DMS114 treated with DMSO at 0.1 percent for 48 hours (cell line): ENCODE measurements at regions not wholly inside any gene's neighbourhood (a gene's known extent, or its start where the extent isn't known, plus 50 kb on each side); places are given as distances from the start of the nearest gene placed in this dataset.

Source experiments
- DNase-seq: peaks from one replicate; lab custom pipeline; 2025; ENCODE audit not compliant: unreplicated experiment; lab: John Stamatoyannopoulos, UW

- no peak for DNase-seq
Observed at GRCh38 chr10:29021591-29021990, 267.3 kb upstream of the LYZL1 start.

- no peak for DNase-seq
Observed at GRCh38 chr10:29022513-29022912, 266.4 kb upstream of the LYZL1 start.

- DNase-seq: no peak
Observed at GRCh38 chr10:29023678-29024077, 265.2 kb upstream of the LYZL1 start.

- no peak for DNase-seq
Observed at GRCh38 chr10:29026065-29026797, 262.6 kb upstream of the LYZL1 start.

GRCh38 chr10:29026802-29027580 lies 261.9 kb upstream of the LYZL1 start:
- no peak for DNase-seq

GRCh38 chr10:29028486-29028885 lies 260.4 kb upstream of the LYZL1 start:
- no peak for DNase-seq

- DNase-seq: no peak
Observed at GRCh38 chr10:29030900-29031299, 258.0 kb upstream of the LYZL1 start.

GRCh38 chr10:29032169-29032568 lies 256.7 kb upstream of the LYZL1 start:
- DNase-seq: no peak

GRCh38 chr10:29033311-29033940 lies 255.4 kb upstream of the LYZL1 start:
- DNase-seq: no peak

GRCh38 chr10:29034592-29034991 lies 254.3 kb upstream of the LYZL1 start:
- DNase-seq: no peak

- no peak for DNase-seq
Observed at GRCh38 chr10:29035721-29036120, 253.1 kb upstream of the LYZL1 start.

- DNase-seq: no peak
Observed at GRCh38 chr10:29037348-29038113, 251.3 kb upstream of the LYZL1 start.

- no peak for DNase-seq
Observed at GRCh38 chr10:29039091-29039490, 249.8 kb upstream of the LYZL1 start.

- no peak for DNase-seq
Observed at GRCh38 chr10:29039677-29040189, 249.1 kb upstream of the LYZL1 start.

GRCh38 chr10:29041616-29042015 lies 247.3 kb upstream of the LYZL1 start:
- no peak for DNase-seq

GRCh38 chr10:29048506-29048905 lies 240.4 kb upstream of the LYZL1 start:
- no peak for DNase-seq

- no peak for DNase-seq
Observed at GRCh38 chr10:29050081-29050480, 238.8 kb upstream of the LYZL1 start.

GRCh38 chr10:29055101-29055500 lies 233.8 kb upstream of the LYZL1 start:
- DNase-seq: no peak

- no peak for DNase-seq
Observed at GRCh38 chr10:29056729-29057128, 232.1 kb upstream of the LYZL1 start.

GRCh38 chr10:29057822-29058331 lies 231.0 kb upstream of the LYZL1 start:
- DNase-seq: no peak
